Activated CD4-positive, CD25-positive, alpha-beta regulatory T cell treated with anti-CD3 and anti-CD28 coated beads, Interleukin-2, amount 50 U/mL, for 72 hours (primary cell): ENCODE measurements at regions not wholly inside any gene's neighbourhood (a gene's known extent, or its start where the extent isn't known, plus 50 kb on each side); places are given as distances from the start of the nearest gene placed in this dataset.

Source experiments
- DNase-seq: peaks from one replicate; pipeline ENCODE4 v3.0.0; 2021

DNA sequence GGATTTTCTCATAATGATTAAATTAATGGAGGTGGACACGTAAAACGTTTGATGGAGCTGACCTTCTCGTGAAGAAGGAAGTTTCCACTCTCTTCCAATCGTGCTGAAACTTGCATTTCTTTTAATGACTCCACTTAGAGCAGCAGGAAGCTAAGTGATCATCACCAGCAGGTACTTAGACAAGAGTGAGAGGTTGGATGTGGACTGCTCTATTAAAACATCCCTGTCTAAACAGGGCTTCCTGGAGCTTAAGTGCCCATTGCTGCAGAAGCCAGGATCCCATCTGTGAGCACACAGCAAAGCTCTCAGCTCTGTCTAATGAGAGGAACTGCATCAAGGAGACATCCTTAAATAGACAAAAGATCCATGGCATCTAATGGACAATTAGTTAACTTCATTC is 1539.5 kb upstream of the CELF4 start:
- no peak for DNase-seq

- DNase-seq: no peak
Observed at GRCh38 chr18:39072970-39073369, 1507.4 kb upstream of the CELF4 start.

GRCh38 chr18:39062426-39062825 is 1496.8 kb upstream of the CELF4 start:
- no peak for DNase-seq

DNA sequence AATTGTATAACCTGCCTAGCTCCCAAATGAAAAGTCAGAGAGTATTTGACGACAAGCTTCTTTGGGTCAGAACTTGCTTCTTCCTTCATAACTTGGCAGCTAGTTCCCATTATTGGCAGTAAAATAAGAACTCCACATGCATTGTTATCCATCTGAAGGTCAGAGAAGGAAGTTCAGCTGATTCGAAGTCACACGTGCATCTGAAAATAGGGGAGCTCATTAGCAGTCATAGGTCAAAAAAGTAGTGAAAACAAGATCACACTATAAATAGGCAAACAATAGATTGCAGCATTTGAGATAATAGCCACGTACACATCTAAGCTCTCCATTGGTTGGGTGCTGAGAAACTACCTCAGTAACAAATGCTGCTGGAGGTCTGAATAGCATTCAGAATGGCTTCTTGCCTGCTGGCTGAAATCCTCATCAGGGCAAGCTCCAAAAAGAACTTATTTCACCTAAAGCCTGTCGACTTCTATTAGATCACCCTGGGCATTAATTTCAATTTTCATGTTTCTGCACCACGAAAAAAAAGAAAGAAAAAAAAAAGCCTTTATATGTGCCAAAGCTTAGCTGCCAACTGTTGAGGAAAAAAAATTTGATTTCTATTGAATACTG is 1492.9 kb upstream of the CELF4 start:
- no peak for DNase-seq

- DNase-seq: no peak
Observed at GRCh38 chr18:39057423-39058064, 1491.9 kb upstream of the CELF4 start.

- no peak for DNase-seq
Observed at GRCh38 chr18:39053571-39053970, 1488.0 kb upstream of the CELF4 start.

DNA sequence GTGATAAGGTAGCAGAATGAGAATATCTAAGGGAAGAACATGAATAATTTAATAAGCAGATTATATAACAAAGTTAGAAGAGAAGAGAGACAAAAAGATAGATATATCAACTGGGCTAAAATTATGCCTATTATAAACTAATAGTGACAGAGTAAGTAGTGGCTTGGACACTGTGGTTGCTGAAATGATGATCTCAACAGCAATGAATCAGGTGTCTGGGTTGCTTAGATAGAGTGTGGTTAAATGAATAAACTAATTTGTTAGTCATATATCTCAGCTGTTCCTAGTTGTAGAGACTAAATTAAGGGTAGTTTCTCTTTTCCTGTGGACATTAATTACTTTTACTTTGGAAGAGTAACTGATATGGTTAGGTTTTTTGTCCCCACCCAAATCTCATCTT is 1485.4 kb upstream of the CELF4 start:
- DNase-seq: no peak

DNA sequence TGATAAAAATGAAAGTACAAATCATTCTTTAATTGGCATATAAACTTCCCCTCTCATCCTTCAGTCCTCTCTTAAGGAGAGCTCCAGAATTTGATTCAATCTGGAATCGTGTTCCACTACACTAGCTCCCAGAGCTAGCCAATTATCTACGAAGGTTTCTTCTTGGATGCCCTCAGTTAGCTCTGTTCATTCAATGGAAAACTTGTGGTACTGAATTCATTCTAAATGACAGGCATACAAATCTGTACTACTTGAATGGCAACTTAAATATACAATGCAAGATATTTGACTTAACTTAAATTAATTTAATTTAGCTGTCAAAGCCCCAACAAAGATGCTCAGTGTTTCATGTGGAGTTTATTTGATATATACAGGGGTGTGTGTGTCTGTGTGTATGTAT is 1474.2 kb upstream of the CELF4 start:
- DNase-seq: no peak

GRCh38 chr18:39037925-39038324 is 1472.3 kb upstream of the CELF4 start:
- DNase-seq: no peak

GRCh38 chr18:39033312-39033711 is 1467.7 kb upstream of the CELF4 start:
- no peak for DNase-seq

- no peak for DNase-seq
Observed at GRCh38 chr18:39031647-39032046, 1466.0 kb upstream of the CELF4 start.

- no peak for DNase-seq
Observed at GRCh38 chr18:39030124-39030655, 1464.6 kb upstream of the CELF4 start.

DNA sequence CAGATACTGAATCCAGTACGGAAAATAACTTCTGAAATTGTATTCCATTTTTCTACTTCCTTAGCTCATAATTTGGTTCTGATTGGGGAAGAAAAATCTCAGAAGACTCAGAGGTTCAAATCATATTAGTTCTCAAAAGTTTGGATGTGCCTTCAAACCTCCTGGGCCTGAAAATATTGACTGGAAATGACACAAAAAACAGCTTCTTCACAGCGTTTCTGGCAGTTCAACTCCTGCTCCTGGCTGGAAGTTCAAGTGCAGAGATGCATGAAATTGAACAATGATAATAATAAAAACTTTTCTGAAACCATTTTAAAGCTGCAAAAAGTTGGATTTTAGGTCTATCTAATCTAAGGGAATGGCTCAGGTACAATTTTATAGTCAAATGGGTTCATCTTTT is 1459.9 kb upstream of the CELF4 start:
- DNase-seq: no peak

- DNase-seq: no peak
Observed at GRCh38 chr18:39019989-39020388, 1454.4 kb upstream of the CELF4 start.

GRCh38 chr18:39007031-39007902 is 1441.7 kb upstream of the CELF4 start:
- DNase-seq: no peak

- no peak for DNase-seq
Observed at GRCh38 chr18:38996056-38996455, 1430.5 kb upstream of the CELF4 start.

DNA sequence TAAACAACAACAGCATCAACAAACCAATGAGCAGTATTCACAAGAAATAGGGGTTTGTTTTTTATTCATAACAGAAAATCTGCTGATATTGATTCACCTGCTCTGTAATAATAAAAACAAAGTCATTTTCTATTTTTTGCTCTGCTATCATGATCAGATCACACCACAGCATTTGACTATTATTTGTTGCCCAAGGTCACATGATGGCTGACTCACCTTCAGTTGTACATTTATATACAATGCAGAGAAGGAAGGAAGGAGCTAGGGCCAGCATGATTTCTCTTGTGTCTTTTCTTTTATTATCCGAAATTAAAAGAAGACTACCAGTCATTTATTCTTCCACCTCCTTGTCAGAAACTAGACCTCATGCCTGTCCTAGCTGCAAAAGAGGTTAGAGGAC is 1427.7 kb upstream of the CELF4 start:
- no peak for DNase-seq

GRCh38 chr18:38984968-38985367 is 1419.4 kb upstream of the CELF4 start:
- DNase-seq: no peak

- DNase-seq: no peak
Observed at GRCh38 chr18:38982072-38982471, 1416.5 kb upstream of the CELF4 start.

- DNase-seq: no peak
Observed at GRCh38 chr18:38981389-38981788, 1415.8 kb upstream of the CELF4 start.

DNA sequence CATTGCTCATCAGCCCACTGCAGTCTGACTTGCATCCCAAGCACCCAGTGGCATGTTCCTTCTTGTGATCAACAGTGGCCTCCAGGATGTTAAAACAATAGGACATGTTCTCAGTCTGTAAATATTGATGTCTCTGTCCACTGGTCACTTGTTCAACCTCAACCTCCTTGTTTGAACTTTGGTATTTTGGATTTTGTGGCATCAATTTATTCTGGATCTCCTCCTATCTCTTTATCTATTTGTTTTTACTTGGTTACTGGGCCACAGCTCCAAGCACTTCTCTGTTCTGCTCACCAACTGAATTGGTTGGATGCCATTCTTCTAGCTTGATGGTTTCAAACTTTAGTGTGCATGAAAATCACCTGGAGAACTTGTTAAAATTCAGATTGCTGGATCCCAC is 1414.8 kb upstream of the CELF4 start:
- DNase-seq: no peak

- no peak for DNase-seq
Observed at GRCh38 chr18:38972571-38972970, 1407.0 kb upstream of the CELF4 start.

DNA sequence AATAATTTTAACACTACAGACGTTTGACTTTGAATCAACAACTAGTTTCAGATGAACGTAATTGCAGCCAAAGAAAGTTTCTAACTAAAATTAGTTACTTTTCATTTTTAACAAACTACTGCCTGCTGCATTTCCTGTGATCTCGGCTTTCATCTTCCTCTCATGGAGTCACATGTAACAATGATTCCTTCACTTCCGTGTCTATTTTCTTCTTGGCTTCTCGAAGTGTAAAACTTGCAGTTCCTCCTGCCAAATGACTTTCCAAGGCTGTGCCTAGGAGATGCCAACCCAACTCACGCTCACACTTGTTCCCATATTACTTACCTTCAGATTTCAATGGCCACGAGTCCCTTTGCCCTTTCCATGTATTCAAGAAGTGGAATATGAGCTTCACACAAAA is 1406.3 kb upstream of the CELF4 start:
- DNase-seq: no peak

GRCh38 chr18:38966841-38967240 is 1401.2 kb upstream of the CELF4 start:
- DNase-seq: no peak
